SK-N-SH treated with all-trans-retinoic acid at 6 μM for 48 hours (cell line): ENCODE measurements at regions not wholly inside any gene's neighbourhood (a gene's known extent, or its start where the extent isn't known, plus 50 kb on each side); places are given as distances from the start of the nearest gene placed in this dataset.

Experiments
- ATAC-seq: fragments of 200-7000 bp; cut with Tn5 transposase; 3 replicates; pipeline ENCODE4 v1.9.1; 2020; ENCODE audit warnings: mild to moderate bottlenecking, moderate library complexity
- ARNTL ChIP-seq: fragments of 450-650 bp; formaldehyde crosslinking; IDR thresholded peaks from 2 replicates; pipeline ENCODE4 v1.5.0; 2020; ENCODE audit warnings: low read depth, mild to moderate bottlenecking, moderate library complexity, borderline replicate concordance
- BACH2 ChIP-seq: fragments of 250-450 bp; sonication (Bioruptor Pico); IDR thresholded peaks from 2 replicates; pipeline ENCODE4 v1.9.0; 2021; ENCODE audit warnings: mild to moderate bottlenecking, borderline replicate concordance
- CREB5 ChIP-seq: fragments of 250-450 bp; sonication (Bioruptor Pico); IDR thresholded peaks from 2 replicates; pipeline ENCODE4 v1.5.1; 2020; ENCODE audit warnings: low read depth, mild to moderate bottlenecking, moderate library complexity
- CSDC2 ChIP-seq: fragments of 250-450 bp; sonication (Bioruptor Pico); IDR thresholded peaks from 2 replicates; pipeline ENCODE4 v1.5.0; 2020; ENCODE audit warnings: mild to moderate bottlenecking, moderate library complexity
- CSRNP3 ChIP-seq: fragments of 250-450 bp; sonication (Bioruptor Pico); IDR thresholded peaks from 2 replicates; pipeline ENCODE4 v1.5.1; 2021; ENCODE audit warnings: mild to moderate bottlenecking, moderate library complexity
- ESRRG ChIP-seq: fragments of 250-450 bp; sonication (Bioruptor Pico); IDR thresholded peaks from 2 replicates; pipeline ENCODE4 v1.6.1; 2021; ENCODE audit warnings: mild to moderate bottlenecking
- GLIS3 ChIP-seq: fragments of 250-450 bp; sonication (Bioruptor Pico); IDR thresholded peaks from 2 replicates; pipeline ENCODE4 v1.5.0; 2020; ENCODE audit warnings: mild to moderate bottlenecking, moderate library complexity
- ISL1 ChIP-seq: fragments of 250-450 bp; sonication (Bioruptor Pico); IDR thresholded peaks from 2 replicates; pipeline ENCODE4 v2.1.2; 2022; ENCODE audit warnings: mild to moderate bottlenecking, moderate library complexity
- OSR1 ChIP-seq: fragments of 250-450 bp; sonication (Bioruptor Pico); IDR thresholded peaks from 2 replicates; pipeline ENCODE4 v1.8.0; 2022; ENCODE audit warnings: moderate library complexity, mild to moderate bottlenecking, inconsistent platforms
- PATZ1 ChIP-seq: fragments of 250-450 bp; sonication (Bioruptor Pico); IDR thresholded peaks from 2 replicates; pipeline ENCODE4 v1.8.0; 2020; ENCODE audit warnings: mild to moderate bottlenecking, moderate library complexity, borderline replicate concordance
- POU6F1 ChIP-seq: fragments of 250-450 bp; sonication (Bioruptor Pico); IDR thresholded peaks from 2 replicates; pipeline ENCODE4 v1.8.0; 2021; ENCODE audit warnings: low read depth, mild to moderate bottlenecking, moderate library complexity, borderline replicate concordance
- SNAI2 ChIP-seq: fragments of 250-450 bp; sonication (Bioruptor Pico); IDR thresholded peaks from 2 replicates; pipeline ENCODE4 v1.5.0; 2020; ENCODE audit warnings: mild to moderate bottlenecking, moderate library complexity
- TCF4 ChIP-seq: fragments of 250-450 bp; sonication (Bioruptor Pico); IDR thresholded peaks from 2 replicates; pipeline ENCODE4 v1.8.0; 2021; ENCODE audit warnings: mild to moderate bottlenecking, moderate library complexity, borderline replicate concordance
- TOX ChIP-seq: fragments of 250-450 bp; sonication (Bioruptor Pico); IDR thresholded peaks from 2 replicates; pipeline ENCODE4 v1.8.0; 2021; ENCODE audit warnings: mild to moderate bottlenecking, moderate library complexity, borderline replicate concordance
- TSHZ2 ChIP-seq: fragments of 250-450 bp; sonication (Bioruptor Pico); IDR thresholded peaks from 2 replicates; pipeline ENCODE4 v1.5.0; 2020; ENCODE audit warnings: mild to moderate bottlenecking, moderate library complexity
- ZC3H10 ChIP-seq: fragments of 250-450 bp; sonication (Bioruptor Pico); IDR thresholded peaks from 2 replicates; pipeline ENCODE4 v1.5.1; 2021; ENCODE audit warnings: mild to moderate bottlenecking, moderate library complexity
- ZFP3 ChIP-seq: fragments of 250-450 bp; sonication (Bioruptor Pico); IDR thresholded peaks from 2 replicates; pipeline ENCODE4 v1.5.0; 2020; ENCODE audit warnings: mild to moderate bottlenecking, moderate library complexity
- ZFP30 ChIP-seq: fragments of 450-650 bp; formaldehyde crosslinking; IDR thresholded peaks from 2 replicates; pipeline ENCODE4 v1.5.0; 2022; ENCODE audit warnings: mild to moderate bottlenecking, moderate library complexity
- ZNF565 ChIP-seq: fragments of 450-650 bp; formaldehyde crosslinking; conservative IDR thresholded peaks from 2 replicates; pipeline ENCODE4 v1.5.0; 2020; ENCODE audit warnings: low read depth, mild to moderate bottlenecking, moderate library complexity
- ZNF8 ChIP-seq: fragments of 450-650 bp; formaldehyde crosslinking; IDR thresholded peaks from 2 replicates; pipeline ENCODE4 v1.5.0; 2020; ENCODE audit warnings: mild to moderate bottlenecking, moderate library complexity

- no peak for TF ChIP-seq GLIS3 (CRISPR knock-in tag)
- TF ChIP-seq CSDC2 (CRISPR knock-in tag): no peak
- TF ChIP-seq TSHZ2 (CRISPR knock-in tag): no peak
- ATAC-seq: no peak
These were observed 699.4 kb downstream of the SLITRK1 start for GRCh38 chr13:83182845-83183244.

GRCh38 chr13:83178008-83178407 is 704.3 kb downstream of the SLITRK1 start:
- ATAC-seq: no peak
- no peak for TF ChIP-seq BACH2

- TF ChIP-seq ZFP30 (CRISPR knock-in tag) (no peak), SNAI2 (no peak), CSDC2 (CRISPR knock-in tag) (no peak), ESRRG (no peak), OSR1 (CRISPR knock-in tag) (no peak), ARNTL (CRISPR knock-in tag) (no peak), PATZ1 (CRISPR knock-in tag) (no peak), CSRNP3 (CRISPR knock-in tag) (no peak), POU6F1 (CRISPR knock-in tag) (no peak), ZFP3 (CRISPR knock-in tag) (no peak), ZNF8 (CRISPR knock-in tag) (no peak), GLIS3 (CRISPR knock-in tag) (no peak), TSHZ2 (CRISPR knock-in tag) (no peak), ISL1 (CRISPR knock-in tag) (no peak), ZNF565 (CRISPR knock-in tag) (no peak), TCF4 (CRISPR knock-in tag) (no peak), ZC3H10 (CRISPR knock-in tag) (no peak)
- ATAC-seq: no peak
These were observed 713.7 kb downstream of the SLITRK1 start for GRCh38 chr13:83168590-83168989.

- no peak for TF ChIP-seq ARNTL (CRISPR knock-in tag)
- TF ChIP-seq CSRNP3 (CRISPR knock-in tag): no peak
- no peak for TF ChIP-seq CSDC2 (CRISPR knock-in tag)
- TF ChIP-seq TOX: no peak
- TF ChIP-seq ZNF8 (CRISPR knock-in tag): no peak
- TF ChIP-seq GLIS3 (CRISPR knock-in tag): no peak
- TF ChIP-seq OSR1 (CRISPR knock-in tag): no peak
- TF ChIP-seq ZFP30 (CRISPR knock-in tag): no peak
- no peak for TF ChIP-seq BACH2
- no peak for TF ChIP-seq ZC3H10 (CRISPR knock-in tag)
- no peak for TF ChIP-seq CREB5 (CRISPR knock-in tag)
- ATAC-seq: no peak
These were observed 715.1 kb downstream of the SLITRK1 start for GRCh38 chr13:83167203-83167602.
